HCT116 (cell line): ENCODE measurements at regions not wholly inside any gene's neighbourhood (a gene's known extent, or its start where the extent isn't known, plus 50 kb on each side); places are given as distances from the start of the nearest gene placed in this dataset.

Experiments
- ATAC-seq: fragments of 200-7000 bp; cut with Tn5 transposase; 2 replicates; pipeline ENCODE4 v1.9.1; 2020; ENCODE audit warnings: mild to moderate bottlenecking, moderate library complexity
- BruUV-seq: library from RNA; stranded (reverse); fragments of 400-500 nt; replicated peaks from 2 replicates; lab custom pipeline; 2021; lab: Mats Ljungman, UMichigan
- CTCF ChIA-PET: fragments of 300-600 bp; sonication (Branson Sonifier 250); formaldehyde crosslinking; loops from one replicate; lab custom pipeline; 2021; ENCODE audit warnings: antibody characterized with exemption; lab: Charles Lee
- POLR2A ChIA-PET: fragments of 300-600, 350-600 bp; sonication (Branson Sonifier 250); formaldehyde crosslinking; loops from one replicate; lab custom pipeline; 2021; ENCODE audit warnings: antibody characterized with exemption; lab: Charles Lee
- RAD21 ChIA-PET, 2 experiments: fragments of 300-600 bp; sonication (Branson Sonifier 250); formaldehyde crosslinking; loops; one replicate each; lab custom pipeline; 2023; ENCODE audit warnings: low total read pairs in 2 of 2; ENCODE audit not compliant: uncharacterized antibody in 2 of 2, unreplicated experiment in 2 of 2, low non-redundant PET in 1 of 2; lab: Charles Lee
- DNase-seq: peaks from one replicate; pipeline ENCODE4 v3.0.0-alpha.2; 2010; ENCODE audit warnings: low read depth, low spot score
- H2AFZ ChIP-seq: fragments of 200-600 bp; shearing (Covaris generic), sonication (generic); 2 replicates; pipeline ENCODE4 v1.6.1; 2017; ENCODE audit warnings: low read depth, mixed run types, mixed read lengths, antibody characterized with exemption, low read length; ENCODE audit not compliant: poor library complexity, severe bottlenecking
- H3K27ac ChIP-seq: 2 replicates; pipeline ENCODE4 v1.5.1; 2012; ENCODE audit warnings: low read depth, low read length
- H3K27me3 ChIP-seq: fragments of 200-600 bp; sonication (generic); 2 replicates; pipeline ENCODE4 v1.6.1; 2016; ENCODE audit warnings: mixed run types, low read length, mixed read lengths; ENCODE audit not compliant: insufficient read depth
- H3K36me3 ChIP-seq, 2 experiments: fragments of 200-500 bp in 1 of 2; fragments of 200-600 bp in 1 of 2; sonication (Bioruptor generic) in 1 of 2; sonication (generic) in 1 of 2; 2 replicates each; pipeline versions ENCODE4 v1.5.1 to v1.6.1; 2014 to 2016; ENCODE audit warnings: low read length in 2 of 2, inconsistent platforms in 1 of 2, mixed read lengths in 1 of 2, mixed run types in 1 of 2; ENCODE audit not compliant: insufficient read depth in 2 of 2, control insufficient read depth in 1 of 2
- H3K4me1 ChIP-seq, 2 experiments: fragments of 200-600 bp in 1 of 2; sonication (generic) in 1 of 2; 2 replicates each; pipeline versions ENCODE4 v1.5.1 to v1.6.1; 2012 to 2017; ENCODE audit warnings: low read length in 2 of 2, inconsistent platforms in 1 of 2, mild to moderate bottlenecking in 1 of 2, mixed read lengths in 1 of 2, mixed run types in 1 of 2, moderate library complexity in 1 of 2; ENCODE audit not compliant: insufficient read depth in 2 of 2, control insufficient read depth in 1 of 2
- H3K4me2 ChIP-seq: fragments of 200-600 bp; sonication (generic); 2 replicates; pipeline ENCODE4 v1.6.1; 2017; ENCODE audit warnings: mixed run types, low read length, mixed read lengths
- H3K4me3 ChIP-seq, 2 experiments: fragments of 200-600 bp in 1 of 2; sonication (generic) in 1 of 2; replicated peaks in 1 of 2; 2 replicates each; pipeline ENCODE4 v1.5.1; 2011 to 2016; ENCODE audit warnings: low read length in 2 of 2, control low read depth in 1 of 2, low read depth in 1 of 2, mild to moderate bottlenecking in 1 of 2, mixed read lengths in 1 of 2, mixed run types in 1 of 2
- H3K79me2 ChIP-seq: fragments of 200-600 bp; sonication (generic); 2 replicates; pipeline ENCODE4 v1.6.1; 2017; ENCODE audit warnings: mild to moderate bottlenecking, mixed run types, low read length, moderate library complexity, mixed read lengths; ENCODE audit not compliant: insufficient read depth
- H3K9ac ChIP-seq: fragments of 200-600 bp; sonication (generic); 2 replicates; pipeline ENCODE4 v1.6.1; 2016; ENCODE audit warnings: low read length, mixed read lengths
- H3K9me2 ChIP-seq: fragments of 200-600 bp; sonication (generic), shearing (Covaris generic); 2 replicates; pipeline ENCODE4 v1.6.1; 2017; ENCODE audit warnings: mixed run types, mild to moderate bottlenecking, moderate library complexity; ENCODE audit not compliant: insufficient read depth
- H3K9me3 ChIP-seq, 2 experiments: fragments of 200-500 bp in 1 of 2; fragments of 200-600 bp in 1 of 2; sonication (Bioruptor generic) in 1 of 2; sonication (generic) in 1 of 2; 2 replicates each; pipeline ENCODE4 v1.6.1; 2014 to 2017; ENCODE audit warnings: low read length in 2 of 2, mixed read lengths in 2 of 2, inconsistent platforms in 1 of 2, low read depth in 1 of 2, mild to moderate bottlenecking in 1 of 2, mixed run types in 1 of 2, moderate library complexity in 1 of 2; ENCODE audit not compliant: control insufficient read depth in 1 of 2, insufficient read depth in 1 of 2
- H4K20me1 ChIP-seq: fragments of 200-600 bp; sonication (generic), shearing (Covaris generic); 2 replicates; pipeline ENCODE4 v1.6.1; 2017; ENCODE audit warnings: mixed run types, mild to moderate bottlenecking, moderate library complexity; ENCODE audit not compliant: insufficient read depth
- CBX3 ChIP-seq: IDR thresholded peaks from 2 replicates; pipeline ENCODE4 v1.6.1; 2012; ENCODE audit warnings: low read depth
- CTCF ChIP-seq, 3 experiments: fragments of 200-600 bp in 1 of 3; sonication (generic) in 1 of 3; IDR thresholded peaks in 2 of 3; conservative IDR thresholded peaks in 1 of 3; 2 replicates each; pipeline ENCODE4 v1.5.1; 2012 to 2017; ENCODE audit warnings: low read depth in 2 of 3, low read length in 2 of 3, antibody characterized with exemption in 1 of 3, borderline replicate concordance in 1 of 3, control low read depth in 1 of 3, mild to moderate bottlenecking in 1 of 3, mixed read lengths in 1 of 3, mixed run types in 1 of 3, moderate library complexity in 1 of 3; ENCODE audit not compliant: insufficient read depth in 1 of 3
- EZH2phosphoT487 ChIP-seq: fragments of 200-600 bp; IDR thresholded peaks from 2 replicates; pipeline ENCODE4 v1.6.1; 2018; ENCODE audit warnings: antibody characterized with exemption, borderline replicate concordance
- FOSL1 ChIP-seq: IDR thresholded peaks from 2 replicates; pipeline ENCODE4 v1.6.1; 2012; ENCODE audit warnings: low read depth
- POLR2A ChIP-seq: IDR thresholded peaks from 2 replicates; pipeline ENCODE4 v1.7.0; 2011; ENCODE audit warnings: borderline replicate concordance; ENCODE audit not compliant: insufficient read depth, insufficient read length; ENCODE audit errors: extremely low read depth
- RAD21 ChIP-seq: IDR thresholded peaks from 2 replicates; pipeline ENCODE4 v1.6.1; 2012; ENCODE audit warnings: low read depth, mild to moderate bottlenecking
- REST ChIP-seq: IDR thresholded peaks from 2 replicates; pipeline ENCODE4 v1.6.1; 2012; ENCODE audit warnings: low read depth
- TCF7L2 ChIP-seq: IDR thresholded peaks from 2 replicates; pipeline ENCODE4 v1.7.0; 2011; ENCODE audit warnings: borderline replicate concordance, inconsistent platforms; ENCODE audit not compliant: insufficient read depth, insufficient read length; ENCODE audit errors: extremely low read depth
- YY1 ChIP-seq: IDR thresholded peaks from 2 replicates; pipeline ENCODE4 v1.6.1; 2011; ENCODE audit warnings: low read length, low read depth, moderate library complexity, mild to moderate bottlenecking; ENCODE audit not compliant: insufficient replicate concordance; ENCODE audit errors: extremely low read depth
- intact Hi-C: fragments of 100-400 bp; cut with micrococcal nuclease; formaldehyde crosslinking; loops from 2 replicates; pipeline ENCODE4 v1.10.0; 2022

GRCh38 chr11:92111287-92111686, 113.3 kb upstream of the FAT3 start:
- Histone ChIP-seq H3K36me3 (no peaks in the 10 kb centered on the region), H4K20me1 (no peaks in the 10 kb centered on the region), H3K27ac (no peak overlapping the region), H3K9me3 (peaks cover 5 to 8% of the 10 kb centered on the region in 2 experiments; a peak in 2 of 4 replicates), H3K9me2 (no peaks in the 10 kb centered on the region), H3K4me2 (no peak overlapping the region), H3K79me2 (no peaks in the 10 kb centered on the region), H2AFZ (no peak overlapping the region), H3K9ac (no peak overlapping the region), H3K4me1 (no peaks in the 10 kb centered on the region), H3K27me3 (no peaks in the 10 kb centered on the region), H3K4me3 (no peak overlapping the region)
- ATAC-seq (no peak), DNase-seq (no peak)
- ChIA-PET POLR2A (no interaction called here), RAD21 (no interaction called here), CTCF (no interaction called here)
- intact Hi-C loops, result no loop called here
- no peak for TF ChIP-seq REST
- TF ChIP-seq POLR2A, result no peak
- TF ChIP-seq TCF7L2, result no peak
- no peak for TF ChIP-seq CBX3
- no peak for TF ChIP-seq RAD21
- no peak for TF ChIP-seq EZH2phosphoT487
- no peak for TF ChIP-seq YY1
- TF ChIP-seq CTCF (IDR thresholded peaks at IDR 0.05 in 2 of 3, conservative IDR thresholded peaks at IDR 0.05 in 1 of 3; ENCODE audit: borderline replicate concordance in 1 of 3, insufficient read depth in 1 of 3, low read depth in 2 of 3, low read length in 2 of 3), result no peak
- no peak for TF ChIP-seq FOSL1
- BruUV-seq, result no TSS peak
